ENCODE measurements at regions not wholly inside any gene's neighbourhood (a gene's known extent, or its start where the extent isn't known, plus 50 kb on each side); places are given as distances from the start of the nearest gene placed in this dataset.
"Not testable (repeated sequence)": the region's sequence is repeated elsewhere in the genome, so short reads cannot be mapped to it uniquely, and the experiment has no call there.

- no peak overlapping the region for H3K9ac ChIP-seq
- no peaks in the 10 kb centered on the region for H3K36me3 ChIP-seq (ENCODE audit: insufficient read depth)
- H3K4me1 ChIP-seq (ENCODE audit: low read depth, poor library complexity, severe bottlenecking), result no peaks in the 10 kb centered on the region
- TF ChIP-seq CTCF (conservative IDR thresholded peaks at IDR 0.05; ENCODE audit: low read depth, low read length), result no peak
- H3K27me3 ChIP-seq (ENCODE audit: insufficient read depth, low read depth), result no peaks in the 10 kb centered on the region
- no peak overlapping the region for H2AFZ ChIP-seq (ENCODE audit: low read depth)
- H3K27ac ChIP-seq, result no peak overlapping the region
- H3K79me2 ChIP-seq (ENCODE audit: insufficient read depth, low read depth), result no peaks in the 10 kb centered on the region
- H4K20me1 ChIP-seq (ENCODE audit: insufficient read depth), result no peaks in the 10 kb centered on the region
- no peak overlapping the region for H3K4me2 ChIP-seq
- H3K4me3 ChIP-seq (IDR thresholded peaks at IDR 0.05; ENCODE audit: insufficient read depth, low read depth, low read length), result no peak overlapping the region
Measured at GRCh38 chr17:63224644-63225043, 221.5 kb downstream of the CYB561 start.

- H3K79me2 ChIP-seq (ENCODE audit: insufficient read depth, low read depth); H3K36me3 ChIP-seq (ENCODE audit: insufficient read depth); H3K4me2 ChIP-seq; H3K4me1 ChIP-seq (ENCODE audit: low read depth, poor library complexity, severe bottlenecking); H3K4me3 ChIP-seq (IDR thresholded peaks at IDR 0.05; ENCODE audit: insufficient read depth, low read depth, low read length); H4K20me1 ChIP-seq (ENCODE audit: insufficient read depth); H2AFZ ChIP-seq (ENCODE audit: low read depth); H3K27me3 ChIP-seq (ENCODE audit: insufficient read depth, low read depth); H3K27ac ChIP-seq; H3K9ac ChIP-seq: not testable (repeated sequence)
Measured at GRCh38 chr17:63226720-63227119, 219.4 kb downstream of the CYB561 start.

- H3K4me3 ChIP-seq (IDR thresholded peaks at IDR 0.05; ENCODE audit: insufficient read depth, low read depth, low read length); H3K79me2 ChIP-seq (ENCODE audit: insufficient read depth, low read depth); H3K4me2 ChIP-seq; H3K36me3 ChIP-seq (ENCODE audit: insufficient read depth); H3K9ac ChIP-seq; H2AFZ ChIP-seq (ENCODE audit: low read depth); H3K27ac ChIP-seq; H3K27me3 ChIP-seq (ENCODE audit: insufficient read depth, low read depth); H3K4me1 ChIP-seq (ENCODE audit: low read depth, poor library complexity, severe bottlenecking); H4K20me1 ChIP-seq (ENCODE audit: insufficient read depth): not testable (repeated sequence)
Measured at GRCh38 chr17:63231015-63231620, 215.0 kb downstream of the CYB561 start.

- Histone ChIP-seq H3K27ac (no peak overlapping the region), H2AFZ (ENCODE audit: low read depth) (no peak overlapping the region), H3K9ac (no peak overlapping the region), H3K4me2 (no peak overlapping the region), H3K36me3 (ENCODE audit: insufficient read depth) (no peaks in the 10 kb centered on the region), H4K20me1 (ENCODE audit: insufficient read depth) (no peaks in the 10 kb centered on the region), H3K27me3 (ENCODE audit: insufficient read depth, low read depth) (no peaks in the 10 kb centered on the region), H3K4me3 (IDR thresholded peaks at IDR 0.05; ENCODE audit: insufficient read depth, low read depth, low read length) (no peak overlapping the region), H3K79me2 (ENCODE audit: insufficient read depth, low read depth) (no peaks in the 10 kb centered on the region), H3K4me1 (ENCODE audit: low read depth, poor library complexity, severe bottlenecking) (no peaks in the 10 kb centered on the region)
- TF ChIP-seq CTCF (conservative IDR thresholded peaks at IDR 0.05; ENCODE audit: low read depth, low read length), result no peak
Measured at GRCh38 chr17:63232565-63233310, 213.4 kb downstream of the CYB561 start.

GRCh38 chr17:63240106-63240505 lies 206.0 kb downstream of the CYB561 start:
- Histone ChIP-seq H3K36me3 (ENCODE audit: insufficient read depth) (no peaks in the 10 kb centered on the region), H3K4me2 (no peak overlapping the region)

More at GRCh38 chr17:63240106-63240505, 206.0 kb downstream of the CYB561 start:
- H4K20me1 ChIP-seq (ENCODE audit: insufficient read depth), result no peaks in the 10 kb centered on the region
- no peak overlapping the region for H3K27ac ChIP-seq
- no peak overlapping the region for H2AFZ ChIP-seq (ENCODE audit: low read depth)
- no peak for TF ChIP-seq CTCF (conservative IDR thresholded peaks at IDR 0.05; ENCODE audit: low read depth, low read length)
- no peak overlapping the region for H3K9ac ChIP-seq
- H3K79me2 ChIP-seq (ENCODE audit: insufficient read depth, low read depth), result no peaks in the 10 kb centered on the region
- H3K4me3 ChIP-seq (IDR thresholded peaks at IDR 0.05; ENCODE audit: insufficient read depth, low read depth, low read length), result no peak overlapping the region
- H3K27me3 ChIP-seq (ENCODE audit: insufficient read depth, low read depth), result no peaks in the 10 kb centered on the region
- H3K4me1 ChIP-seq (ENCODE audit: low read depth, poor library complexity, severe bottlenecking), result no peaks in the 10 kb centered on the region

Data from KMS-11 (cell line).